HEK293 (cell line): ENCODE measurements at regions not wholly inside any gene's neighbourhood (a gene's known extent, or its start where the extent isn't known, plus 50 kb on each side); places are given as distances from the start of the nearest gene placed in this dataset.

Source experiments
- CTCF ChIA-PET: fragments of 350-600 bp; formaldehyde crosslinking; extraction: SDS; loops from one replicate; lab custom pipeline; 2021; ENCODE audit warnings: antibody characterized with exemption; lab: Yijun Ruan, JAX
- POLR2A ChIA-PET: fragments of 300-600 bp; formaldehyde crosslinking; extraction: SDS; loops from one replicate; lab custom pipeline; 2020; ENCODE audit warnings: antibody characterized with exemption, inconsistent platforms; lab: Yijun Ruan, JAX
- H3K27ac ChIP-seq: fragments of 200-500 bp; sonication (Bioruptor generic); 2 replicates; pipeline ENCODE4 v1.5.1; 2014; ENCODE audit warnings: low read depth, low read length, control low read depth, inconsistent platforms; ENCODE audit errors: extremely low read depth
- H3K36me3 ChIP-seq, 2 experiments: fragments of 200-500 bp in 1 of 2; sonication (Bioruptor generic) in 1 of 2; 1 replicate in 1 of 2; 2 replicates in 1 of 2; pipeline ENCODE4 v1.5.1; 2014 to 2017; ENCODE audit warnings: inconsistent platforms in 2 of 2, low read length in 2 of 2; ENCODE audit not compliant: control insufficient read depth in 2 of 2, insufficient read depth in 1 of 2
- H3K4me1 ChIP-seq: fragments of 200-500 bp; sonication (Bioruptor generic); 2 replicates; pipeline ENCODE4 v1.5.1; 2014; ENCODE audit warnings: mild to moderate bottlenecking, low read length, inconsistent platforms; ENCODE audit not compliant: control insufficient read depth, insufficient read depth
- H3K4me3 ChIP-seq: 2 replicates; pipeline ENCODE4 v1.5.1; 2011; ENCODE audit warnings: low read depth, mild to moderate bottlenecking, control low read depth, low read length, moderate library complexity
- H3K9me3 ChIP-seq: fragments of 200-500 bp; sonication (Bioruptor generic); 2 replicates; pipeline ENCODE4 v1.5.1; 2014; ENCODE audit warnings: low read depth, low read length, inconsistent platforms; ENCODE audit not compliant: control insufficient read depth, insufficient read depth
- HOXD13 ChIP-seq: sonication (generic); formaldehyde crosslinking; IDR thresholded peaks from 2 replicates; pipeline ENCODE4 v1.8.0; 2022; ENCODE audit warnings: missing genetic modification reagents, borderline replicate concordance
- KLF10 ChIP-seq: fragments of 450-650 bp; IDR thresholded peaks from 2 replicates; pipeline ENCODE4 v1.5.1; 2018; ENCODE audit warnings: missing biosample characterization, mild to moderate bottlenecking, missing genetic modification characterization
- KLF16 ChIP-seq: fragments of 450-650 bp; formaldehyde crosslinking; IDR thresholded peaks from 2 replicates; pipeline ENCODE4 v1.5.1; 2017; ENCODE audit warnings: missing biosample characterization, missing genetic modification characterization
- PRDM1 ChIP-seq: fragments of 450-650 bp; formaldehyde crosslinking; IDR thresholded peaks from 2 replicates; pipeline ENCODE4; 2016; ENCODE audit warnings: missing biosample characterization, missing genetic modification characterization
- SP7 ChIP-seq: fragments of 450-650 bp; formaldehyde crosslinking; IDR thresholded peaks from 2 replicates; pipeline ENCODE4 v1.5.1; 2016; ENCODE audit warnings: missing biosample characterization, missing genetic modification characterization
- ZFHX2 ChIP-seq: fragments of 450-650 bp; formaldehyde crosslinking; conservative IDR thresholded peaks from 2 replicates; pipeline ENCODE4 v1.5.1; 2016; ENCODE audit warnings: missing biosample characterization, missing genetic modification characterization
- ZFP3 ChIP-seq: fragments of 450-650 bp; formaldehyde crosslinking; IDR thresholded peaks from 2 replicates; pipeline ENCODE4 v1.5.1; 2016; ENCODE audit warnings: low read depth, missing biosample characterization, missing genetic modification characterization
- ZFP69B ChIP-seq: fragments of 450-650 bp; formaldehyde crosslinking; IDR thresholded peaks from 2 replicates; pipeline ENCODE4 v1.5.1; 2016; ENCODE audit warnings: missing biosample characterization, missing genetic modification characterization
- ZNF114 ChIP-seq: fragments of 450-650 bp; formaldehyde crosslinking; IDR thresholded peaks from 2 replicates; pipeline ENCODE4 v1.5.0; 2017; ENCODE audit warnings: missing biosample characterization, missing genetic modification characterization
- ZNF132 ChIP-seq: fragments of 450-650 bp; formaldehyde crosslinking; IDR thresholded peaks from 2 replicates; pipeline ENCODE4 v1.5.1; 2017; ENCODE audit warnings: missing biosample characterization, missing genetic modification characterization, borderline replicate concordance
- ZNF133 ChIP-seq: fragments of 450-650 bp; formaldehyde crosslinking; IDR thresholded peaks from 2 replicates; pipeline ENCODE4 v1.5.1; 2016; ENCODE audit warnings: missing biosample characterization, missing genetic modification characterization
- ZNF140 ChIP-seq: fragments of 450-650 bp; formaldehyde crosslinking; IDR thresholded peaks from 2 replicates; pipeline ENCODE4 v1.5.1; 2016; ENCODE audit warnings: missing biosample characterization, missing genetic modification characterization
- ZNF2 ChIP-seq: fragments of 450-650 bp; formaldehyde crosslinking; IDR thresholded peaks from 2 replicates; pipeline ENCODE4 v1.5.1; 2016; ENCODE audit warnings: missing biosample characterization, missing genetic modification characterization
- ZNF239 ChIP-seq: fragments of 450-650 bp; formaldehyde crosslinking; IDR thresholded peaks from 2 replicates; pipeline ENCODE4 v1.5.1; 2016; ENCODE audit warnings: missing biosample characterization, missing genetic modification characterization
- ZNF292 ChIP-seq: fragments of 450-650 bp; formaldehyde crosslinking; IDR thresholded peaks from 2 replicates; pipeline ENCODE4 v1.5.1; 2016; ENCODE audit warnings: low read depth, missing biosample characterization, missing genetic modification characterization, borderline replicate concordance
- ZNF366 ChIP-seq: fragments of 450-650 bp; formaldehyde crosslinking; conservative IDR thresholded peaks from 2 replicates; pipeline ENCODE4 v1.5.1; 2016; ENCODE audit warnings: missing biosample characterization, missing genetic modification characterization
- ZNF501 ChIP-seq: fragments of 450-650 bp; formaldehyde crosslinking; IDR thresholded peaks from 2 replicates; pipeline ENCODE4 v1.5.1; 2016; ENCODE audit warnings: missing biosample characterization, missing genetic modification characterization
- ZNF561 ChIP-seq: fragments of 450-650 bp; IDR thresholded peaks from 2 replicates; pipeline ENCODE4 v1.5.1; 2018; ENCODE audit warnings: missing biosample characterization, missing genetic modification characterization, borderline replicate concordance
- ZNF596 ChIP-seq: fragments of 450-650 bp; IDR thresholded peaks from 2 replicates; pipeline ENCODE4 v1.5.0; 2018; ENCODE audit warnings: missing biosample characterization, mild to moderate bottlenecking, missing genetic modification characterization, moderate library complexity
- ZNF747 ChIP-seq: fragments of 450-650 bp; formaldehyde crosslinking; IDR thresholded peaks from 2 replicates; pipeline ENCODE4 v1.5.1; 2016; ENCODE audit warnings: missing biosample characterization, missing genetic modification characterization
- ZNF843 ChIP-seq: fragments of 450-650 bp; formaldehyde crosslinking; IDR thresholded peaks from 2 replicates; pipeline ENCODE4 v1.5.1; 2016; ENCODE audit warnings: missing biosample characterization, missing genetic modification characterization
- TF ChIP-seq, protein P1 (sequence below): fragments of 450-650 bp; formaldehyde crosslinking; IDR thresholded peaks from 2 replicates; pipeline ENCODE4 v1.5.1; 2016; ENCODE audit warnings: missing biosample characterization, missing genetic modification characterization, borderline replicate concordance
- TF ChIP-seq, protein P2 (sequence below): fragments of 450-650 bp; formaldehyde crosslinking; IDR thresholded peaks from 2 replicates; pipeline ENCODE4 v1.5.1; 2016; ENCODE audit warnings: missing biosample characterization, missing genetic modification characterization
- TF ChIP-seq, protein P3 (sequence below): fragments of 450-650 bp; formaldehyde crosslinking; IDR thresholded peaks from 2 replicates; pipeline ENCODE4; 2016; ENCODE audit warnings: missing biosample characterization, missing genetic modification characterization
- TF ChIP-seq, protein P4 (sequence below): fragments of 450-650 bp; formaldehyde crosslinking; IDR thresholded peaks from 2 replicates; pipeline ENCODE4 v1.5.1; 2016; ENCODE audit warnings: missing biosample characterization, missing genetic modification characterization
- TF ChIP-seq, protein P5 (sequence below): fragments of 450-650 bp; formaldehyde crosslinking; IDR thresholded peaks from 2 replicates; pipeline ENCODE4 v1.5.1; 2016; ENCODE audit warnings: missing biosample characterization, missing genetic modification characterization

DNA sequence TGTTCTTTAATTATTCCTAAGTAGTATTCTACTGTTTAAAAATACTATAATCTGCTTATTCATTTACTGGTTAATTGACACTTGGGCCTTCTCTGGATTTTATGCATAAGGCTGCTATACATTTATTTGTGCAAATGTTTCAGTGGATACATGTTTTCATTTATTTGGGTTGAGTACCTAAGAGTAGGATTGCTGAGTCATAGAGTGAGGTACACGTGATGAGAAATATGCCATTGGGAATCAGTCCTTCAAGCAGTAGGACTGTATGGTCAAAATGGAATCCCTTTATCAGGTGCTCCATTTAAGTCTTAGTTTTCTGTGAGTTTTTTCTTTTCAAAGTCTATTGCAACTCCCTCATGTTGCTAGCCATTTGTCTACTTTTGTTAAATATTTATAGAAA is 275.2 kb upstream of the SORL1-AS1 start:
- no peak overlapping the region for H3K27ac ChIP-seq
- no peaks in the 10 kb centered on the region for H3K4me1 ChIP-seq
- TF ChIP-seq ZNF366 (tag by site-specific recombination) (no peak), ZNF133 (no peak), ZFHX2 (no peak), ZNF292 (tag by site-specific recombination) (no peak), PRDM1 (no peak), ZNF114 (tag by site-specific recombination) (no peak), ZNF501 (no peak), ZNF2 (tag by site-specific recombination) (no peak), SP7 (tag by site-specific recombination) (no peak), ZNF843 (tag by site-specific recombination) (no peak), HOXD13 (no peak), ZNF132 (no peak), ZNF561 (no peak), ZNF239 (tag by site-specific recombination) (no peak), KLF10 (tag by site-specific recombination) (no peak)
- TF ChIP-seq, protein P1, sequence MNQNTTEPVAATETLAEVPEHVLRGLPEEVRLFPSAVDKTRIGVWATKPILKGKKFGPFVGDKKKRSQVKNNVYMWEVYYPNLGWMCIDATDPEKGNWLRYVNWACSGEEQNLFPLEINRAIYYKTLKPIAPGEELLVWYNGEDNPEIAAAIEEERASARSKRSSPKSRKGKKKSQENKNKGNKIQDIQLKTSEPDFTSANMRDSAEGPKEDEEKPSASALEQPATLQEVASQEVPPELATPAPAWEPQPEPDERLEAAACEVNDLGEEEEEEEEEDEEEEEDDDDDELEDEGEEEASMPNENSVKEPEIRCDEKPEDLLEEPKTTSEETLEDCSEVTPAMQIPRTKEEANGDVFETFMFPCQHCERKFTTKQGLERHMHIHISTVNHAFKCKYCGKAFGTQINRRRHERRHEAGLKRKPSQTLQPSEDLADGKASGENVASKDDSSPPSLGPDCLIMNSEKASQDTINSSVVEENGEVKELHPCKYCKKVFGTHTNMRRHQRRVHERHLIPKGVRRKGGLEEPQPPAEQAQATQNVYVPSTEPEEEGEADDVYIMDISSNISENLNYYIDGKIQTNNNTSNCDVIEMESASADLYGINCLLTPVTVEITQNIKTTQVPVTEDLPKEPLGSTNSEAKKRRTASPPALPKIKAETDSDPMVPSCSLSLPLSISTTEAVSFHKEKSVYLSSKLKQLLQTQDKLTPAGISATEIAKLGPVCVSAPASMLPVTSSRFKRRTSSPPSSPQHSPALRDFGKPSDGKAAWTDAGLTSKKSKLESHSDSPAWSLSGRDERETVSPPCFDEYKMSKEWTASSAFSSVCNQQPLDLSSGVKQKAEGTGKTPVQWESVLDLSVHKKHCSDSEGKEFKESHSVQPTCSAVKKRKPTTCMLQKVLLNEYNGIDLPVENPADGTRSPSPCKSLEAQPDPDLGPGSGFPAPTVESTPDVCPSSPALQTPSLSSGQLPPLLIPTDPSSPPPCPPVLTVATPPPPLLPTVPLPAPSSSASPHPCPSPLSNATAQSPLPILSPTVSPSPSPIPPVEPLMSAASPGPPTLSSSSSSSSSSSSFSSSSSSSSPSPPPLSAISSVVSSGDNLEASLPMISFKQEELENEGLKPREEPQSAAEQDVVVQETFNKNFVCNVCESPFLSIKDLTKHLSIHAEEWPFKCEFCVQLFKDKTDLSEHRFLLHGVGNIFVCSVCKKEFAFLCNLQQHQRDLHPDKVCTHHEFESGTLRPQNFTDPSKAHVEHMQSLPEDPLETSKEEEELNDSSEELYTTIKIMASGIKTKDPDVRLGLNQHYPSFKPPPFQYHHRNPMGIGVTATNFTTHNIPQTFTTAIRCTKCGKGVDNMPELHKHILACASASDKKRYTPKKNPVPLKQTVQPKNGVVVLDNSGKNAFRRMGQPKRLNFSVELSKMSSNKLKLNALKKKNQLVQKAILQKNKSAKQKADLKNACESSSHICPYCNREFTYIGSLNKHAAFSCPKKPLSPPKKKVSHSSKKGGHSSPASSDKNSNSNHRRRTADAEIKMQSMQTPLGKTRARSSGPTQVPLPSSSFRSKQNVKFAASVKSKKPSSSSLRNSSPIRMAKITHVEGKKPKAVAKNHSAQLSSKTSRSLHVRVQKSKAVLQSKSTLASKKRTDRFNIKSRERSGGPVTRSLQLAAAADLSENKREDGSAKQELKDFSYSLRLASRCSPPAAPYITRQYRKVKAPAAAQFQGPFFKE (tag by site-specific recombination) = no peak
- TF ChIP-seq, protein P2, sequence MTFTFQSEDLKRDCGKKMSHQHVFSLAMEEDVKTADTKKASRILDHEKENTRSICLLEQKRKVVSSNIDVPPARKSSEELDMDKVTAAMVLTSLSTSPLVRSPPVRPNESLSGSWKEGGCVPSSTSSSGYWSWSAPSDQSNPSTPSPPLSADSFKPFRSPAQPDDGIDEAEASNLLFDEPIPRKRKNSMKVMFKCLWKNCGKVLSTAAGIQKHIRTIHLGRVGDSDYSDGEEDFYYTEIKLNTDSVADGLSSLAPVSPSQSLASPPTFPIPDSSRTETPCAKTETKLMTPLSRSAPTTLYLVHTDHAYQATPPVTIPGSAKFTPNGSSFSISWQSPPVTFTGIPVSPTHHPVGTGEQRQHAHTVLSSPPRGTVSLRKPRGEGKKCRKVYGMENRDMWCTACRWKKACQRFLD (tag by site-specific recombination) = no peak
- CTCF ChIA-PET = no interaction called here
- H3K9me3 ChIP-seq = no peaks in the 10 kb centered on the region
- H3K36me3 ChIP-seq = no peaks in the 10 kb centered on the region
- no peak overlapping the region for H3K4me3 ChIP-seq
- POLR2A ChIA-PET = no interaction called here

DNA sequence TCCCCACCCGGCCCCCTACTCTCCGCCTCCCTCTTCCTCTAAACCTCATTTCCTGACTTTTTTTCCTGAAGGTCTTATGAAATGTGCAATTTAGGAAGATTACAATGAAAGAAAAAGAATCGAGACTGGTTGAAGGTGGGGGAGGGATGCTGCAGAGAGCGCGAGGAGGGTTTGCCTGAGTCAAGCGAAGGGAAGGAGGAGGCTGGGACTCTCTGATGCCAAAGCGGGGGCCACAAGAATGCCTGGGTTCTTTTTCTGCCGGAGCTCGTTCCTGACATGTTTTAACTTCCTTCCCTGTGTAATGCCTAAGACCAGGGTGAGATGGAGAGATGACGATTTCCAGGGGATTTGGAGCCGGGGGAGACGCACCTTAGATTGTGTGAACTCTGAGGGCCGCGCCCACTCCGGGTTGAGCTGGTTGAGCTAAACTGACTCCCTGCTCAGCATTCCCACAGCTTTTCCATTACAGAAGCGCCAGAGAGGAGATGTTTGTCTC is 270.5 kb upstream of the SORL1-AS1 start:
- Histone ChIP-seq H3K4me1 (no peaks in the 10 kb centered on the region), H3K27ac (no peak overlapping the region), H3K36me3 (no peaks in the 10 kb centered on the region), H3K9me3 (no peaks in the 10 kb centered on the region)
- CTCF ChIA-PET = interaction anchor here (0.8 kb wide), 1 partner anchor 783 kb away, joined by 3 read pairs; no protein-coding TSS in a partner anchor
- POLR2A ChIA-PET = no interaction called here
- TF ChIP-seq KLF16 (tag by site-specific recombination) = no peak
- TF ChIP-seq ZFP3 (tag by site-specific recombination) = no peak
- no peak for TF ChIP-seq ZNF140 (tag by site-specific recombination)
- TF ChIP-seq ZNF596 (tag by site-specific recombination) = no peak
- TF ChIP-seq, protein P3, sequence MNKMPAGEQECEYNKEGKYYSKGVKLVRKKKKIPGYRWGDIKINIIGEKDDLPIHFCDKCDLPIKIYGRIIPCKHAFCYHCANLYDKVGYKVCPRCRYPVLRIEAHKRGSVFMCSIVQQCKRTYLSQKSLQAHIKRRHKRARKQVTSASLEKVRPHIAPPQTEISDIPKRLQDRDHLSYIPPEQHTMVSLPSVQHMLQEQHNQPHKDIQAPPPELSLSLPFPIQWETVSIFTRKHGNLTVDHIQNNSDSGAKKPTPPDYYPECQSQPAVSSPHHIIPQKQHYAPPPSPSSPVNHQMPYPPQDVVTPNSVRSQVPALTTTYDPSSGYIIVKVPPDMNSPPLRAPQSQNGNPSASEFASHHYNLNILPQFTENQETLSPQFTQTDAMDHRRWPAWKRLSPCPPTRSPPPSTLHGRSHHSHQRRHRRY = no peak
- TF ChIP-seq ZFP69B (tag by site-specific recombination) = no peak
- no peak for TF ChIP-seq ZNF747
- TF ChIP-seq, protein P4, sequence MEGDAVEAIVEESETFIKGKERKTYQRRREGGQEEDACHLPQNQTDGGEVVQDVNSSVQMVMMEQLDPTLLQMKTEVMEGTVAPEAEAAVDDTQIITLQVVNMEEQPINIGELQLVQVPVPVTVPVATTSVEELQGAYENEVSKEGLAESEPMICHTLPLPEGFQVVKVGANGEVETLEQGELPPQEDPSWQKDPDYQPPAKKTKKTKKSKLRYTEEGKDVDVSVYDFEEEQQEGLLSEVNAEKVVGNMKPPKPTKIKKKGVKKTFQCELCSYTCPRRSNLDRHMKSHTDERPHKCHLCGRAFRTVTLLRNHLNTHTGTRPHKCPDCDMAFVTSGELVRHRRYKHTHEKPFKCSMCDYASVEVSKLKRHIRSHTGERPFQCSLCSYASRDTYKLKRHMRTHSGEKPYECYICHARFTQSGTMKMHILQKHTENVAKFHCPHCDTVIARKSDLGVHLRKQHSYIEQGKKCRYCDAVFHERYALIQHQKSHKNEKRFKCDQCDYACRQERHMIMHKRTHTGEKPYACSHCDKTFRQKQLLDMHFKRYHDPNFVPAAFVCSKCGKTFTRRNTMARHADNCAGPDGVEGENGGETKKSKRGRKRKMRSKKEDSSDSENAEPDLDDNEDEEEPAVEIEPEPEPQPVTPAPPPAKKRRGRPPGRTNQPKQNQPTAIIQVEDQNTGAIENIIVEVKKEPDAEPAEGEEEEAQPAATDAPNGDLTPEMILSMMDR (tag by site-specific recombination) = no peak
- no peak for TF ChIP-seq PRDM1
- TF ChIP-seq, protein P5, sequence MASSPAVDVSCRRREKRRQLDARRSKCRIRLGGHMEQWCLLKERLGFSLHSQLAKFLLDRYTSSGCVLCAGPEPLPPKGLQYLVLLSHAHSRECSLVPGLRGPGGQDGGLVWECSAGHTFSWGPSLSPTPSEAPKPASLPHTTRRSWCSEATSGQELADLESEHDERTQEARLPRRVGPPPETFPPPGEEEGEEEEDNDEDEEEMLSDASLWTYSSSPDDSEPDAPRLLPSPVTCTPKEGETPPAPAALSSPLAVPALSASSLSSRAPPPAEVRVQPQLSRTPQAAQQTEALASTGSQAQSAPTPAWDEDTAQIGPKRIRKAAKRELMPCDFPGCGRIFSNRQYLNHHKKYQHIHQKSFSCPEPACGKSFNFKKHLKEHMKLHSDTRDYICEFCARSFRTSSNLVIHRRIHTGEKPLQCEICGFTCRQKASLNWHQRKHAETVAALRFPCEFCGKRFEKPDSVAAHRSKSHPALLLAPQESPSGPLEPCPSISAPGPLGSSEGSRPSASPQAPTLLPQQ = no peak
- TF ChIP-seq, all 188 proteins: peak for 0
- H3K4me3 ChIP-seq = no peak overlapping the region
